ENCODE measurements at regions not wholly inside any gene's neighbourhood (a gene's known extent, or its start where the extent isn't known, plus 50 kb on each side); places are given as distances from the start of the nearest gene placed in this dataset.

DNA sequence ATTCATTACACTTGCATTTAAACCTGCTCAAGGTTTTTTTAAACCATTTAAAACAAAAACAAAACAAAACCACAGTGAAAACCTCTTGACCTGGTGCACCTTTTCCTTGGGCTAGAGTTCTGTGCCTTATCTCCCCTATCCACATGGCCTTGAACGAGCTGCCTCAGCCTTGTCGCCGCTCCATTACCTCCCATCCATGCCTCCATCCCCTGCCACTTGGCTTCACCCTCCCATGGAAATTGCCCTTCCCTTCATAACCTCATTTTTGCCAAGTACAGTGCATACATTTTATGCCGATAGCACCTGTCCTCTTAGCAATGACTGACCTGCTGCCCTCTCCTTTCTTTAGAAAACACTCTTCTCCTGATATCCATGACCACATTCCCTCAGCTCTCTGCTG, 188.6 kb upstream of the ASIC2 start:
- no peak for DNase-seq

DNA sequence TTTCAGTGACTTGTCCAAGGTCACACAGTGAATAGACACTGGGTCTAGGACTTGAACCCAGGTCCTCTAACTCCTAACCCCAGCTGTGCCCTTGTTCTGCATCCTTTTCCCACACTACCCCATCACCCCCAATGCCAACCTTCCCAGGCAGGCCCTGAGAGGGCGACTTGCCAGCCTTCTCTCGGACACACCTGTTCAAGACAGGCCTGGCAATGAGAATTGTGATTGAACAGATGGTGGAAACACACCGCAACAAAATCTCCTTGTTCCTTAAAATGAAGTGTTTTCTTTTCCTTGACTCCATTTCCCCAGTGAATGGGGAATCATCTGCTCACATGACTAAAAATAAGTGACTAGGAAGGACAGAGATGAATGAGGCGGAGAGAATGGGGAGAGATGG, 189.5 kb upstream of the ASIC2 start:
- DNase-seq, result no peak

DNA sequence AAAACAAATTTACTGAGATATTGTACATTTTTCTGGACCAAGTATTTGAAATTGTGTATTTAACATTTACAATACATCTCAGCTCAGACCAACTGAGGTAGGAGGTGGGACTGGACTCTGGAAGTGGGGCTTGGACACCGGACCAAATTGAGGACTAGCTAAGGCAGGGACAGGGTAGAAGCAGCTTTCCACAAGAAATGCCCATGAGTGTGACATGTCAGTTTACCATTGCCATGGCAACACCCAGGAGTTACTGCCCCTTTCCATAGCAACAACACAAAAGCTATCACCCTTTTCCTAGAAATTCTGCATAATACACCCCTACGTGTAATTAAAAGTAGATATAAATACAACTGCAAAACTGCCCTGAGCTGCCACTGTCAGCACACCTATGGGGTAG, 191.5 kb upstream of the ASIC2 start:
- no peak for DNase-seq

DNA sequence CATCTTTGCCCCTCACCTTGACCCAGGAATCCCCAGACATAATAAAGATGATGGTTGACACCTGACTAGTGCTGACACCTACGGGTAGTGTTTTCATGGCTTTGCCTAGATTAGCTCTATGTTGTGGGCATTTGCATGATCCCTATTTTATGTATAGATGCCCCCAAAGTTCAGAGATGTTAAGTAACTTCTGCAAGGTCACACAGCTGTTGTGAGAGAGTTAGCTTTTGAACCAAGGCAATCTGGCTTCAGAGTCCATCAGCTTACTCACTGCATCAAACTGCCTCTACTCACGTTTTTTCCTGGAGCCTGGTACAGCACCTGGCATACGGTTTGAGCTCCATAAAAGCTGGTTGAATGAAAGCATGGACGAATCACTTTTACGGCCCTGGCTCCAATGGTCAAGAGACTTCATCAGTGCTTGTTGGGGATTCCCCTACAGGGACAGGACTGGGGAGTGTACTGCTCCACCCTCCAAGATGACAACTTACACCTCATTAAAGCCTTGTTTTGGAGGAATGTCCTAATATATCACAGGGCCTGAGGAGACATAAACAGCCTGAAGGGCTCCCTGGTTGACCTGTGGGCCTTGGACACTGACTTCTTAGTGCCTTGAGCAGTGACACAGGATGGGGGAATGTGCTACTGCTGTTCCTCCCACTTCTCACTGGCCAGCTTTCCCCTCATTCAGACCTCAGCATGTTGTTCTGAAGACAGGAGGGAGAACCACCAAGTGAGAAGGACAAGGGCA, 193.2 kb upstream of the ASIC2 start:
- DNase-seq, result no peak

DNA sequence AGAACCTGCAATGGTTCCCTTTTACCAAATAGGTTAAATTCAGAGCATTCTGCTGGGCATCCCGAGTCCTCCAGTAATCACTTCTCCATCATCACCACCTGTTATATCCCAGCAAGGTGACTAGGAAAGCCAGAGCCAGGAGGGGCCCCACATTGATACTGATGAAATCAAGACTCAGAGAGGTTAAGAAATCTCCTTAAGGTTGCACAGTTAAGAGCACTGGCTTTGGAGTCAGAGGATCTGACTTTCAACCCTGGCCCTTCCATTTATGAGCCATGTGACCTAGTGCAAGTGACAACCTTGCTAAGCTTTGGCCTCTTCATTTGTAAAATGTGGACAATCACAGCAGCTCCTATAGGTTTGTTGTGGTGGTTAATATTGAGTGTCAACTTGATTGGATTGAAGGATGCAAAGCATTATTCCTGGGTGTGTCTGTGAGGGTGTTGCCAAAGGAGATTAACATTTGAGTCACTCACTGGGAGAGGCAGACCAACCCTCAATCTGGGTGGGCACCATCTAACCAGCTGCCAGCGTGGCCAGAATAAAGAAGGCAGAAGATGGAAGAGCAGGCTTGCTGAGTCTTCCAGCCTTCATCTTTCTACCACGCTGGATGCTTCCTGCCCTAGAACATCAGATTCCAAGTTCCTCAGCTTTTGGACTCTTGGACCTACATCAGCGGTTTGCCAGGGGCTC, 194.2 kb upstream of the ASIC2 start:
- no peak for DNase-seq

DNA sequence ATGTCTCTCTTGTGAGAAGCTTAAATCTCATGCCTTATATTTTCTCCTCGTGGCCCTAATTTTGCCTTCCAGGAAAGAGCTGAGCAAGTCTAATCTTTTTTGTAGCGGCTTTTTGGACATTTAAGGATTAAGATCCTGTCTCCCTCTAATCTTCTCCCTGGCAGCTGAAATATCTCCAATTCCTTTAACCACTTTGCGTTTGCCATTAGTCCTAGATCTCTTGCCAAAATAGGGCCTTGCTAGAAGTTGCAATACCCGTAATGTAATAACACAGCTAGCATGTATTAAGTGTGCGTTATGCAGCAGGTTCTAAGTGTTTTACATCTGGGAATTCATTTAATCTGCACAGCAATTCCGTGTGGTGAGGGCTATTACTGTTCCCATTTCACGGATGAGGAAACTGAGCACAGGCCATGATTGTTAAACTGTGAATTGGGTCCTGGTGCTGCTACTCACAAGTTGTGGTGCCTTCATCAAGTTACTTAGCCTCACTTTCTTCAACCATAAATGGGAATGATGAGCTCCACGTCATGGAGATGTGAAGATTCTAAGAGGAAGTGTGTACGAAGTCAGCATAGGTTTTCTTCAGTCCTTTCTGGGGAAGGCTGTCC, 198.9 kb upstream of the ASIC2 start:
- DNase-seq, result no peak

DNA sequence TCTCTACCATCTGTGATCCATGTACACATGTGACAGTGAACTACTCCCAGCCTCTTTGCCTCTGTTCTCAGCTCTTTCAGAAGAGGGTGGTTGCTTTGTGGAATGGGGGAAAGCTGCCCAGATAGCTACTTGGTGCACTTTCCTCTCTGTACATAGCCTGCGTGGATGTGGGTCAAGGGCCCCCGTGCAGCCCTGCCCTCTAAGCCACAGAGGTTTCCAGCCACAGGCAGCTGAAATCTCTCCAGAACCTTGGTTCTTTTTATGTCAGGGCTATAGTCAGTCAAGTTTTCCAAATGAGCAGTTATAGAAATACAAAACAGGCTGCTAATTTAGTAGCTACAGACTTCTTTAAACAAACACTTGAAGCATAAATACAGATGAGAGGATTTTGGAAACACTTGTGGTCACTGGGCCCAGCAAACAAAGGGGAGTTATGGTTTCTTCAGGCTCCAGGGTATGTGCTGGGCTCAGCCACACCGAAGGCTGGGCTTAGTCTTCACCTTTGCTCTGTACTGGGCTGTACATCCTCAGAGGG, 199.7 kb upstream of the ASIC2 start:
- no peak for DNase-seq

DNA sequence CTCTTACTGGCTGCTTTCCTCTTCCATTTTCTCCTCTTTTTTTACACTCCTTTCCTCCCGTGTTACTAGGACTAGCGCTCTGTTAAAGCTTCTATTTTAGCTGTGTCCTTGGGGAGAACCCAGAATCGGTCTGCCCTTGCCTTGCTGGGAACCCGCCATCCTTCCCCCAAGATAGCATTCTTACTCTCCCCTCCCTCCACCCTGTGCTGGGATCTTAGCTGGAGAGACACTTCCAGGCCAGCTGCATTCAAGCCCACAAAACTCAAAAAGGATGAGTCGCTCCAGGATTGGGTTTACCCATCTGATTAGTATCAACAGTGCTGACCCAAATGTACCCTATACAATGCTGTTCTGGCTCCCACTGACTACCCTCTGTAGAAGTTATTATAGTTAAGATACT, 200.5 kb upstream of the ASIC2 start:
- no peak for DNase-seq

DNA sequence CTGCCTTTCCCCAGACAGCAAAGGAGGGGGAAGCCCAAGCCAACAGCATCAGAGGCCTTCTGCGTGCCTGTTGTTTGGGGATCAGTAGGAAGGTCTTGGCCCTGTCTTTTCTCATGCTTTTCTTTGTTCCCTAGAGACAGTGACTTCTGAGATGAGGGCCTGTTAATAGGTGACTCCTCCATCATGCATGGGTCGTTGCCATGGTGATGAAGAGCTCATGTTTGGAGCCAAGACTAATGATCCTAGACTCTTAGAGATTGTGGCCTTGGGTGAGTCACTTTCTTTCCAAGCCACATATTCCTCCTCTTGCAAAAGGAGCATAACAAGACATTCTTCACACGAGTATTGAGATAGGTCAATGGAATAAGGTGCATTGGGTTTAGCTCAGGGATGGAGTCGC, 201.1 kb upstream of the ASIC2 start:
- no peak for DNase-seq

DNA sequence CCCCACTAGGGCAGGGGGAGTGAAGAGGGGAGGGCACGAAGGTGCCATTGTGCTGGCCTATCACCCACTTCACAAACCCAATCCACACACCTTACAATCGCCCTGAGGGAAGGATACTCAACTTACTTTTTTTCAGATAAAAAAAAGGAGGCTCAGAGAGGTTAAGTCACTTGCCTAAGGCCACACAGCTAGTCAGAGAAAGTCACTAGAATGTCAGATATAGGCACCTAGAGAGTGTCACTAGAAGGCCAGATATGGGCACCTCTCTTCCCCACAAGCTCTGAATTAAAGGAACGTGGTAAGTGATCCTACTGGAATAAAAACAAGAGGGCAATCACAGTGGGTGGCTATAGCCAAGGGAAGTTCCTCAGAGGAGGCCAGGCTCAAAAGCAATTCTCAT, 204.5 kb upstream of the ASIC2 start:
- no peak for DNase-seq

DNA sequence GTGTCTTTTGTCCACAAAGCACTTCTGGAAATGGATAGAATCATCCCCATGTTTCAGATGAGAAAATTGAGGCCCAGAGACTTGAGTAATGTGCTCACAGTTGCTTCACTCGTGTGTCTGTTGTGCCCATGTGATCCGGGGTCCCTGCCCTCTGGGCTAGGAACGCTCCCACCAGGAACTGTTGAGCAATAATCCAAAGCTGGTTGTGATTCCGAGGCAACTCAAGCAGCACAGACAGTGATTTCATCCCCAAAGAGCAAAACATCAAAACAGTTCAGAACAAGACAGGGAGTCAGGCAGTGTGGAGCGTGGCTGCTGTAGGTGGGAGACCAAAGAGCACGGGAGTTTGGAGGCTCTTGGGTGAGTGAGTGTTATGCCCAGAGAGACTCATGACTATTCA, 205.0 kb upstream of the ASIC2 start:
- DNase-seq, result no peak

DNA sequence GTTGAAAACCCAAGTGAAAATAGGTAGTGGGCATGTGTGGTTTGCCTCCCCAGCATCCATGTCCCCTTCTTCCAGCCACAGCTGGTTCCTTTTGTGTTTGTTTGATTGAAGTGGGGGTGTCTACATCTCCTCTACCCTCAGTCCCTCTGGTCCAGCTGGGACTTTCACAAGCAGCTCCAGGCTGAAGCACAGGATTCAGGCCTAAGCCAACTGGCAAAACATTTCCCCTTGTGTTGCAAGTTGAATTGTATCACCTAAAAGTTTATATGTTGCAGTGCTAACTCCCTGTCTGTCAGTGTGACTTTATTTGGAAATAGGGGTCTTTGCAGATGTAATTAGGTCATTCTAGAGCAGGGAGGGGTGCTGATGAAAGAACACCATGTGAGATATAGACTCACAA, 205.9 kb upstream of the ASIC2 start:
- DNase-seq, result no peak

DNA sequence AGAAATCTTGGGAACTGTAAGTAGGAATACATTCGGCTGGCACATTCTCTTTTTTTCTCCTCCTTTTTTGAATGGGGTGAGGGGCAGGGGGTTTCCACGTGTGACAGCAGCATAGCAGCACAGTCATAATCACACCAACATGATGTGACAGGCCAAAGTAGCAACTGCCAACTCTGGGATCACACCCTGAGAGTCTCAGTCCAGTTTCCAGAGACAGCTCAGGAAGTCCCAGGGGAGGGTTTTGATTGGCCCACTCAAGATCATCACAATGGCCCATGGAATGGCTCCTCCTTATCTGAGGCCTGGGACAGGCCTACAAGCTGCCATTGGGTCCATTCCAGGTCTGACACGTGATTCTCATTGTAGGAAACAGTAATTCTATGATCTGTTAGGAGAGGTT, 207.1 kb upstream of the ASIC2 start:
- DNase-seq, result no peak

DNA sequence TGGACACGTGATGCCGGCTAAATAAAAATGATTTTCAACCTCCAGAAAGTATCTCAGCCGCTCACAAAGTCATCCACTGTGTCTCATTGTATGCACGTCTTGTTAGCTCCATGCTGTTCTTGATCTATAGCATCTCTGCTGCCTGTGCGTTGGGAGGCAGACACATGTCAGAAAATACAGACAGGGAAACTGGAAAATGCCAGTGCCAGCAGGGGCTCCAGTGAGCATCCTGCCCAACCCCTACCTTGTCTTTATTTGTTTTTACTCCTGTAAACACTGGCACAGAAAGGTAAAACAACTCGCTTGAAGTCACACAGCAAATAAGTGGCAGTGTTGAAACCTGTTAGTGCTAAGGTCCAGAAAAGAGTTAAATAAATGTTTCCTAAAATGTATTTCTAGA, 208.1 kb upstream of the ASIC2 start:
- no peak for DNase-seq

DNA sequence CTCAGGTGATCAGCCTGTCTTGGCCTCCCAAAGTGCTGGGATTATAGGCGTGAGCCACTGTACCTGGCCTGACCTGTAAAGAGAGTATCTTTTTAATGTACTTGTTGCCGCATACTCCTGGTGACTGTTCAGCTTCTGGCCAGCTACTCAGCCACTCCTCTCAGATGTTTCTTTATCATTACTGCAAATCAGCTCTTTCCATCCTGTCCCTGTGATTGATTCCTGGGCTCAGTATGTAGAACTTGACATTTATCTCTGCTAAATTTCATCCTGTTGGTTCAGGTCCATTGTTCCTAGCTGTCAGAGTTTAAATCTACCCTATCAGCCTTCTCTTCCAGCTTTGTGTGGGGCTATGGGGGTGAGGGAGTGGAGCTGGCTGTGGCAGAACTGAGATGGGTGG, 211.5 kb upstream of the ASIC2 start:
- no peak for DNase-seq

DNA sequence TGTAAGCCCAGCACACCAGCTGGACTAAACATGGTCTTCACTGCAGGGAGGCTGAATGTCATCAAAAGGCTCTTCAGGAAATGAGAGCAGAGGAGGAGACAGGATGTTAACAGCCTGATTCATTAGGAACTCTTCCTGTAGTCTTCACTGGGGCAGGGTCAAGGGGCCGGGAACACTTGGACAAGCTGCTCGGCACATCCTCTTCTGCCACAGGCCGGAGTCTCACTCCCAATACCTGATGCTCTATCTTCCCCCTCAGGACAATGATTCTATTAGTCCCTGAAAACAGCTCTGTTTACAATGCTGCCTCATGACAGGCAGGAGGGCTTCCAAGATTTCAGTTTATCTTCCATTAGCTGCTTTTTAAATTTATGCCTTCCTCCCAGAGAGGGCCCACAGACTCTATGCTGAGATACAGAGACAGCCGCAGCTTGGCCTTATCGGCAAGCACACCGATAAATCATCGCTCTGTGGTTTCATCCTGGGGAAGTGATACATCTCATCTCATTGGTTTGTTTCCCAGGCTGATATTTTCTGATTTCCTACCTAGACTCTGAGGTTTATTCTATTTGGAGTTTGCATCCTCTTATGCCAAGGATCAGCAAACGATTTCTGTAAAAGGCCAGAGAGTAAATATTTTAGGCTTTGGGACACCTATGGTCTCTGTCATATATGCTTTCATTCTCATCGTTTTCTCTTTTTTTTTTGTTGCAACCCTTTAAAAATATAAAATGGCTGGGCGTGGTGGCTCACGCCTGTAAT, 214.0 kb upstream of the ASIC2 start:
- DNase-seq, result no peak

DNA sequence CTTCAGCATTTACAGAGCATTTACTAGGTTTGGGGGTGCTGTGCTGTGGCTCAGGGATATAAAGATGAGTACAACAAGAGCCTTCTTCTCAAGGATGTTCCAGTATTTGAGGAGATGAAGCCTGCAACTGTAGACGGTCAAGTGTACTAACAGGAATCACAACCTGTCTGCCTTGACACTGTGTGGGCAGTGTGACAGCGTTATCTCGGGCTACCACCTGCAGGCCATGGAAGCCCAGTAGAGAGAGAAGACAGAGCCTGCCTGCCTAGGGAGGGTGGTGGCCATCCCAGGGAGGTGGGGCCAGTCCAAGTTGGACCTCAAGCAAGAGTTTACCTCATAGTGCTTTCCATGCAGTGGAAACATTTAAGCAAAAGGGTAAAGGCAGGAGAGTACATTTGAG, 215.1 kb upstream of the ASIC2 start:
- DNase-seq, result no peak

DNA sequence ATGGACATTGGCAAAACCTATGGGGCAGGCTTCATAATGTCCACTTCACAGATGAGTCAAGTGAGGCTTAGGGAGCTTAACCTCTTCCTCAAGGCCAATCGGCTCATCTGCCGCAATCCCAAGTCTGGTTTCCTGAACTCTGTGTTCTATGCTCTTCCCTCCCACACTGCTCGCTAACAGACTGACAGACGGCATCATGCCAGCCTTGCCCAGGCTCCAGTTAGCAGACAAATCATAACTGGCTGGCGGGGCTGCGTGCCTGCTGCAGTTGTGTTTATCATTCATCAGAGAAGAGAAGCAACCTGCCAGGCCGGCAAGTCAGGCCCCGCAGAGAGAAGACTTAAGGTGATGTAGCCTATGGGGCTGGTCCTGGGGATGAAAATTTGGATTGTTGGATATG, 216.2 kb upstream of the ASIC2 start:
- DNase-seq, result no peak

DNA sequence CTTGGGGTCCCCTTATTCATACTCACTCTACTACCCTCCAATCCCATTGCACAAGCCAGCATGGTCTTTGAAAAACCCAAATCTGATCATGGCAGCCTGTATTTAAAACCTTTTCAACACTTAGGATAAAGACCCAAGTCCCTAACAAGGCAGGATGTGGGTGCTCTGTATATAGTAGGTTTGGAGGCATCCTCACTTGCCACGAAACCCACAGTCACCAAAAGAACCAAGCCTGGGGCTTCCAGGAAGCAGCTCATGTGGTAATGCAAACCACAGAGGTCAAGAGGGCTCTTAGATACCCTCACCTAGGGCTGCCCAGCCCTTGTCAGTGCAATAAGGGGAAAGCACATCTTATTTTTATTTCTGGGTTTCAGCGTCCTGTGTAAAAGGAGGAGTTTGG, 218.6 kb upstream of the ASIC2 start:
- DNase-seq, result no peak

DNA sequence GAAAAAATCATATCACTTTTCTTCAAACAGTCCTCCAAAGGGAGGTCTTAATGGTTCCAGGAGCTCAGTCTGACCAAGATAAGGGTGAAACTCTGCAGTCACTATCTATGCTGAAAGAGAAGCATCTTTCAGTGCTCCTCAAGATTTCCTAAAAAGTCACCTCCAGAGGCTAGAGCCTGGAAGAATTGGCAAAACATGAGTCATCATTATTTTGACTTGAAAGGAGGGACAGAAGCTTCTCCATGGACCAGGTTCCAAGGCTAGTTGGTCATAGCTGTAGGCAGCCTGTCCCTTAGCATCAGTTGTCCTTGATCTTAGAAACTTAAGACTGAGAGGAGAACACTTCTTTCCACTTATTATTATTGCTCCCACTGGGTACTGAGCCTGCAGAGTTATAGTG, 219.0 kb upstream of the ASIC2 start:
- no peak for DNase-seq

DNA sequence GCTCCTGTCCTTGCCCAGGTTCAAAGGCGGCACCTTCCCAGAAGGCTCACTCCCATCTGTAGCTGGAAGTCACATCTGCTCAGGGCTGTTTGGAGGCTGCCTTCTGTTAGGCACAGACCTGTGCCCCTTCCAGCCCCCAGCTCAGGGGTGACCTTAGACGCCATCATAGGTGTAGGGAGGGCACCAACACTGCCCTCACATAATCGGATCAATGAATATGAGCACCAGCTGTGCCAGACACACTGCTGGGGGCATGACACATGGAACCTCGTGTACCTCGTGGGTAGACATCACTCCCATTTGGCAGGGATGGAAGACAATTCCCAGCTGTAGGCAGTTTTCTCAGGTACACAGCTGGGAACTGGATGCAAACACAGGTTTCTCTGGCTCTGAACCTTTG, 220.7 kb upstream of the ASIC2 start:
- no peak for DNase-seq

DNA sequence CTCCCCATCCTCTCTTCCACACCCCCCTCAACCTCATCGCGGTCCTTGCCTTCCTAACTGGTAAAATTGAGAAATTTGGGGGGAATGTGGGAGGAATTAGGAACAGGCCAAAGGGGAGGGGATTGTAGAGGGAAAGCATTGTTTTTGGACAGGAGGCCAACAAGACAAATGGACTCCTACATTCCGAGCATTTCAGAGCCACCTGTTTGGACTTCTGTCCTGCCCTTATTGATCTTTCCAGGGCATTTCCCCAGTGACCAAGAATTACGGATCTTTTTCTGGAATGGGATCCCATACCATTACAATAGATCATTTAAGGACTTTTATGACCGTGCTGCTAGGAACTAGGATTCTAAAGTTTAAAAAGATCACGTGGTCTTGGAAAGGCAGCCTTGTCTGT, 221.3 kb upstream of the ASIC2 start:
- DNase-seq, result no peak

DNA sequence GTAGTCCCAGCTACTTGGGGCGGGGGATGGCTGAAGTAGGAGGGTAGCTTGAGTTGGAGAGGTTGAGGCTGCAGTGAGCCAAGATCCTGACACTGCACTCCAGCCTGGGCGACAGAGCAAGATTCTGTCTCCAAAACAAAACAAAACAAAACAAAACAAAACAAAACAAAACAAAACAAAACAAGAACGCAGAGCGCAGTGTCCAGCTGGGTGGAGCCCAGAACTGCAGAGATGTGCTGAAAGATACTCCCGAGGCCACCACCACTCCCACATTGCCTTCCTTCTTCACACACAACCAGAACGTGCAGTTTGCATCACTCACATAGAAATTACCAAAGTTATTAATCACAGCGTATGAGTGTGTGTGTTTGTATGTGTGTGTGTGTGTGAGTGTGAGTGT, 222.9 kb upstream of the ASIC2 start:
- DNase-seq, result no peak

DNA sequence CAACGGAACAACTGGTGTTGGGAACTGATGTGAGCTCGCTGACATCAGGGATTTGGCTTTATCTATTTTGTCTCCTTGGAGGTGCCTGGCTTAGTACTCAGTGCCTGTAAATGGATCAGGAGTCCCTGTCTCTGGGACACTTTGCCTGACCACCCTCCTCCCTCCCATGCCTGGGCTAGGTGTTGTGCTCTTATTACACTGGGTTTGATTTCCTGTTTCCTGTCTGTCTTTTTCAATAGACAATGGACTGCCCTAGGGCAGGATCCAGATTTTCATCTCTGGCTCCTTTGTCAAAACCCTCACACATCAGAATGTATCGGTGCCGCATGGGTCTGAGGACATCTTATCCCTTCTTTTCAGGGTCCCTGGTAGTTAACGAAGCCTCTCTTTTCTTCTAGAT, 223.6 kb upstream of the ASIC2 start:
- no peak for DNase-seq
